IMR-90 (cell line): ENCODE measurements at regions not wholly inside any gene's neighbourhood (a gene's known extent, or its start where the extent isn't known, plus 50 kb on each side); places are given as distances from the start of the nearest gene placed in this dataset.

Experiments
- ATAC-seq: fragments of 200-7000 bp; cut with Tn5 transposase; 2 replicates; pipeline ENCODE4 v1.9.1; 2020; ENCODE audit warnings: low read depth, mild to moderate bottlenecking, moderate library complexity
- BruUV-seq: library from RNA; stranded (reverse); fragments of 400-500 nt; replicated peaks from 2 replicates; lab custom pipeline; 2021; lab: Mats Ljungman, UMichigan
- CTCF ChIA-PET: fragments of 300-600 bp; formaldehyde crosslinking; extraction: SDS; loops from one replicate; lab custom pipeline; 2021; ENCODE audit warnings: antibody characterized with exemption; lab: Yijun Ruan, JAX
- POLR2A ChIA-PET: fragments of 300-600 bp; sonication (Branson Sonifier 250); formaldehyde crosslinking; loops from one replicate; lab custom pipeline; 2022; ENCODE audit warnings: antibody characterized with exemption; ENCODE audit not compliant: unreplicated experiment; lab: Charles Lee
- DNase-seq: peaks from one replicate; pipeline ENCODE4 v3.0.0; 2013
- H2AFZ ChIP-seq: replicated peaks from 2 replicates; pipeline ENCODE3; 2013; ENCODE audit warnings: low read length, mild to moderate bottlenecking; ENCODE audit not compliant: poor library complexity
- H2AK5ac ChIP-seq: 2 replicates; pipeline ENCODE4 v1.6.1; 2013; ENCODE audit warnings: low read depth, low read length, inconsistent platforms
- H2AK9ac ChIP-seq: replicated peaks from 2 replicates; pipeline ENCODE3; 2013; ENCODE audit warnings: mild to moderate bottlenecking, low read depth, low read length, moderate library complexity; ENCODE audit not compliant: poor library complexity
- H2BK120ac ChIP-seq: 2 replicates; pipeline ENCODE4 v1.6.1; 2013; ENCODE audit warnings: low read depth, low read length, inconsistent platforms
- H2BK15ac ChIP-seq: 3 replicates; pipeline ENCODE4 v1.6.1; 2013; ENCODE audit warnings: low read depth, low read length, inconsistent platforms
- H2BK20ac ChIP-seq: 2 replicates; pipeline ENCODE4 v1.6.1; 2013; ENCODE audit warnings: low read depth, mild to moderate bottlenecking, inconsistent platforms, low read length, moderate library complexity
- H2BK5ac ChIP-seq: 2 replicates; pipeline ENCODE4 v1.6.1; 2013; ENCODE audit warnings: mild to moderate bottlenecking, low read depth, low read length, inconsistent platforms; ENCODE audit not compliant: poor library complexity, severe bottlenecking
- H3K14ac ChIP-seq: replicated peaks from 2 replicates; pipeline ENCODE4 v1.6.1; 2013; ENCODE audit warnings: low read depth, low read length, inconsistent platforms
- H3K18ac ChIP-seq: 2 replicates; pipeline ENCODE4 v1.6.1; 2013; ENCODE audit warnings: low read depth, low read length, control low read depth
- H3K23ac ChIP-seq: 2 replicates; pipeline ENCODE4 v1.6.1; 2013; ENCODE audit warnings: low read depth, low read length, inconsistent platforms
- H3K27ac ChIP-seq: 2 replicates; pipeline ENCODE4 v1.5.1; 2013; ENCODE audit warnings: mild to moderate bottlenecking, control low read depth, low read length; ENCODE audit not compliant: insufficient read depth
- H3K27me3 ChIP-seq: 2 replicates; pipeline ENCODE4 v1.6.1; 2013; ENCODE audit warnings: low read length; ENCODE audit not compliant: control insufficient read depth, insufficient read depth
- H3K36me3 ChIP-seq: 2 replicates; pipeline ENCODE4 v1.6.1; 2013; ENCODE audit warnings: low read length, mixed read lengths; ENCODE audit not compliant: control insufficient read depth, insufficient read depth
- H3K4ac ChIP-seq: 2 replicates; pipeline ENCODE4 v1.6.1; 2013; ENCODE audit warnings: low read depth, low read length, inconsistent platforms
- H3K4me1 ChIP-seq: 2 replicates; pipeline ENCODE4 v1.6.1; 2013; ENCODE audit warnings: low read length, mixed read lengths; ENCODE audit not compliant: control insufficient read depth, insufficient read depth
- H3K4me2 ChIP-seq: 2 replicates; pipeline ENCODE4 v1.6.1; 2013; ENCODE audit warnings: low read depth, mild to moderate bottlenecking, control low read depth, low read length, moderate library complexity
- H3K4me3 ChIP-seq: 2 replicates; pipeline ENCODE4 v1.5.1; 2013; ENCODE audit warnings: low read depth, mild to moderate bottlenecking, control low read depth, low read length, moderate library complexity; ENCODE audit not compliant: insufficient read depth
- H3K56ac ChIP-seq: 2 replicates; pipeline ENCODE4 v1.6.1; 2013; ENCODE audit warnings: low read length, inconsistent platforms; ENCODE audit not compliant: insufficient read depth; ENCODE audit errors: extremely low read depth
- H3K79me1 ChIP-seq, 2 experiments: 2 replicates each; pipeline ENCODE4 v1.6.1; 2013; ENCODE audit warnings: low read length in 2 of 2, inconsistent platforms in 1 of 2, low read depth in 1 of 2
- H3K9ac ChIP-seq: 2 replicates; pipeline ENCODE4 v1.6.1; 2013; ENCODE audit warnings: low read depth, low read length, control low read depth
- H3K9me1 ChIP-seq: 2 replicates; pipeline ENCODE4 v1.6.1; 2013; ENCODE audit warnings: low read length, inconsistent platforms; ENCODE audit not compliant: insufficient read depth
- H3K9me3 ChIP-seq: 2 replicates; pipeline ENCODE4 v1.6.1; 2013; ENCODE audit warnings: low read length; ENCODE audit not compliant: control insufficient read depth, insufficient read depth
- H4K20me1 ChIP-seq: 2 replicates; pipeline ENCODE4 v1.6.1; 2013; ENCODE audit warnings: low read length, inconsistent platforms; ENCODE audit not compliant: insufficient read depth
- H4K5ac ChIP-seq: 2 replicates; pipeline ENCODE4 v1.6.1; 2013; ENCODE audit warnings: mild to moderate bottlenecking, low read depth, low read length, control low read depth
- H4K8ac ChIP-seq, 2 experiments: 2 replicates each; pipeline ENCODE4 v1.6.1; 2013; ENCODE audit warnings: low read depth in 2 of 2, low read length in 2 of 2, control low read depth in 1 of 2, inconsistent platforms in 1 of 2
- H4K91ac ChIP-seq: 2 replicates; pipeline ENCODE4 v1.6.1; 2013; ENCODE audit warnings: low read depth, low read length, inconsistent platforms; ENCODE audit not compliant: insufficient read depth
- BHLHE40 ChIP-seq: fragments of 150-350 bp; IDR thresholded peaks from 2 replicates; pipeline ENCODE4 v1.6.1; 2016; ENCODE audit warnings: mild to moderate bottlenecking, low read depth, low read length
- CEBPB ChIP-seq: IDR thresholded peaks from 2 replicates; pipeline ENCODE4 v1.6.1; 2012; ENCODE audit warnings: low read depth, low read length, improper control_type of control experiment
- CHD1 ChIP-seq: IDR thresholded peaks from 2 replicates; pipeline ENCODE4 v1.6.1; 2012; ENCODE audit warnings: low read depth, low read length, improper control_type of control experiment
- CTCF ChIP-seq: conservative IDR thresholded peaks from 2 replicates; pipeline ENCODE4 v1.5.1; 2012; ENCODE audit warnings: mild to moderate bottlenecking, low read depth, low read length, improper control_type of control experiment
- ELK1 ChIP-seq: fragments of 150-350 bp; IDR thresholded peaks from 2 replicates; pipeline ENCODE4 v1.6.1; 2016; ENCODE audit warnings: low read depth, mild to moderate bottlenecking, low read length, moderate library complexity, borderline replicate concordance
- FOS ChIP-seq: fragments of 150-350 bp; IDR thresholded peaks from 2 replicates; pipeline ENCODE4 v1.6.1; 2016; ENCODE audit warnings: low read depth, low read length
- MAFK ChIP-seq: IDR thresholded peaks from 2 replicates; pipeline ENCODE4 v1.6.1; 2012; ENCODE audit warnings: low read depth, low read length, improper control_type of control experiment
- MAZ ChIP-seq: IDR thresholded peaks from 2 replicates; pipeline ENCODE4 v1.6.1; 2012; ENCODE audit warnings: low read depth, mild to moderate bottlenecking, low read length, improper control_type of control experiment, moderate library complexity, borderline replicate concordance
- MXI1 ChIP-seq: IDR thresholded peaks from 2 replicates; pipeline ENCODE4 v1.6.1; 2012; ENCODE audit warnings: low read depth, mild to moderate bottlenecking, low read length, moderate library complexity, borderline replicate concordance
- NFE2L2 ChIP-seq: fragments of 150-350 bp; IDR thresholded peaks from 2 replicates; pipeline ENCODE4 v1.6.1; 2016; ENCODE audit warnings: low read depth, mild to moderate bottlenecking, low read length
- POLR2A ChIP-seq: IDR thresholded peaks from 2 replicates; pipeline ENCODE4 v1.6.1; 2012; ENCODE audit warnings: mild to moderate bottlenecking, low read depth, low read length
- RAD21 ChIP-seq: IDR thresholded peaks from 2 replicates; pipeline ENCODE4 v1.6.1; 2012; ENCODE audit warnings: low read length, improper control_type of control experiment
- RCOR1 ChIP-seq: IDR thresholded peaks from 2 replicates; pipeline ENCODE4 v1.6.1; 2012; ENCODE audit warnings: mild to moderate bottlenecking, low read length, improper control_type of control experiment; ENCODE audit not compliant: insufficient replicate concordance
- RFX5 ChIP-seq: IDR thresholded peaks from 2 replicates; pipeline ENCODE4 v1.8.0; 2012; ENCODE audit warnings: low read depth, mild to moderate bottlenecking, low read length, moderate library complexity
- SMC3 ChIP-seq: fragments of 150-350 bp; IDR thresholded peaks from 2 replicates; pipeline ENCODE4 v1.6.1; 2016; ENCODE audit warnings: low read depth, mild to moderate bottlenecking, antibody characterized with exemption, low read length, moderate library complexity
- USF2 ChIP-seq: fragments of 150-350 bp; IDR thresholded peaks from 2 replicates; pipeline ENCODE4 v1.6.1; 2017; ENCODE audit warnings: mild to moderate bottlenecking, antibody characterized with exemption, low read length, low read depth
- WGBS, 2 experiments: methylation state at CpG; one replicate each; pipeline versions ENCODE4 v1.1.5 to v1.1.7; 2013; ENCODE audit warnings: missing lambda C conversion rate in 2 of 2; ENCODE audit not compliant: insufficient read length in 1 of 2; ENCODE audit errors: extremely low coverage in 2 of 2; 5-methylcytosine and 5-hydroxymethylcytosine counted together
- dilution Hi-C: fragments of 300-500 bp; cut with HindIII; formaldehyde crosslinking; loops from one replicate; pipeline ENCODE4 v1.14.3; 2018; ENCODE audit warnings: low sequenced_read_pairs; ENCODE audit not compliant: unreplicated experiment
- in situ Hi-C: fragments of 300-500 bp; cut with MboI; formaldehyde crosslinking; loops from 3 replicates; pipeline ENCODE4 v1.14.3; 2019; ENCODE audit warnings: low sequenced_read_pairs, inconsistent platforms, mixed read lengths
- intact Hi-C: fragments of 100-400 bp; cut with micrococcal nuclease; formaldehyde crosslinking; loops from 2 replicates; pipeline ENCODE4 v1.10.0; 2022

GRCh38 chr4:108334031-108334430, 165.3 kb upstream of the LEF1 start:
- DNase-seq = no peak
- Histone ChIP-seq H3K9me1 (no peaks in the 10 kb centered on the region), H3K27ac (no peak overlapping the region), H2AFZ (no peak overlapping the region), H3K4me3 (no peak overlapping the region), H3K23ac (no peak overlapping the region), H2AK9ac (no peak overlapping the region), H4K20me1 (no peaks in the 10 kb centered on the region), H3K36me3 (no peaks in the 10 kb centered on the region), H2BK15ac (no peak overlapping the region), H3K79me1 (no peaks in the 10 kb centered on the region), H3K14ac (no peak overlapping the region), H2AK5ac (no peak overlapping the region), H2BK20ac (no peak overlapping the region), H3K4me2 (no peak overlapping the region), H3K4me1 (no peaks in the 10 kb centered on the region), H4K8ac (no peak overlapping the region), H3K4ac (no peak overlapping the region), H3K27me3 (peaks cover 7% of the 10 kb centered on the region), H3K18ac (no peak overlapping the region), H4K5ac (no peak overlapping the region), H3K9ac (no peak overlapping the region), H2BK5ac (no peak overlapping the region), H4K91ac (no peak overlapping the region), H3K56ac (no peak overlapping the region), H2BK120ac (no peak overlapping the region), H3K9me3 (no peaks in the 10 kb centered on the region)
- BruUV-seq = no TSS peak
- in situ Hi-C loops (no loop called here), intact Hi-C loops (no loop called here), dilution Hi-C loops (no loop called here)
- no peak for ATAC-seq
- ChIA-PET POLR2A (no interaction called here), CTCF (no interaction called here)
- no CpG with 5 or more reads among the region's 6 CpGs for WGBS, 2 experiments
- TF ChIP-seq RFX5 = no peak
- TF ChIP-seq RCOR1 = no peak
- no peak for TF ChIP-seq RAD21
- TF ChIP-seq SMC3 = no peak
- TF ChIP-seq MXI1 = no peak
- no peak for TF ChIP-seq BHLHE40
- TF ChIP-seq NFE2L2 = no peak
- no peak for TF ChIP-seq FOS
- TF ChIP-seq CHD1 = no peak
- no peak for TF ChIP-seq ELK1
- no peak for TF ChIP-seq CTCF
- TF ChIP-seq POLR2A = no peak
- no peak for TF ChIP-seq CEBPB
- TF ChIP-seq USF2 = no peak
- no peak for TF ChIP-seq MAZ
- no peak for TF ChIP-seq MAFK
